Stomach (tissue), 8 donors: ENCODE measurements at regions not wholly inside any gene's neighbourhood (a gene's known extent, or its start where the extent isn't known, plus 50 kb on each side); places are given as distances from the start of the nearest gene placed in this dataset.

Experiments used
- DNase-seq, 2 donors: peaks; one replicate each; pipeline versions ENCODE4 v3.0.0 to v3.0.0-alpha.2; 2013 to 2019
- H3K27ac ChIP-seq, 5 donors: fragments of 200-600 bp in 4 of 5; sonication (generic) in 4 of 5; one replicate each; pipeline ENCODE4 v1.5.1; 2013 to 2019; ENCODE audit warnings: mild to moderate bottlenecking in 1 of 5, moderate library complexity in 1 of 5
- H3K27me3 ChIP-seq, 3 donors: fragments of 200-600 bp; sonication (generic); one replicate each; pipeline ENCODE4 v1.5.1; 2017 to 2019; ENCODE audit warnings: mixed run types in 1 of 3
- H3K36me3 ChIP-seq, 4 donors: fragments of 200-600 bp; sonication (generic); 1 replicate in 3 of 4; 2 replicates in 1 of 4; pipeline ENCODE4 v1.5.1; 2016 to 2019
- H3K4me1 ChIP-seq, 4 donors: fragments of 200-600 bp; sonication (generic); one replicate each; pipeline ENCODE4 v1.5.1; 2016 to 2019
- H3K4me3 ChIP-seq, 4 donors: fragments of 200-600 bp; sonication (generic) in 3 of 4; one replicate each; pipeline ENCODE4 v1.5.1; 2016 to 2019; ENCODE audit warnings: mild to moderate bottlenecking in 1 of 4
- H3K9me3 ChIP-seq, 4 donors: fragments of 200-600 bp; sonication (generic); one replicate each; pipeline ENCODE4 v1.5.1; 2016 to 2019
- CTCF ChIP-seq, 7 experiments: fragments of 450-650 bp in 4 of 7; fragments of 200-600 bp in 3 of 7; sonication (generic) in 3 of 7; IDR thresholded peaks; one replicate each; pipeline ENCODE4 v1.5.1; 2016 to 2019; ENCODE audit warnings: antibody characterized with exemption in 7 of 7, control low read depth in 2 of 7, mild to moderate bottlenecking in 1 of 7
- EP300 ChIP-seq: sonication (generic); formaldehyde crosslinking; IDR thresholded peaks from one replicate; pipeline ENCODE4 v1.6.1; 2017; ENCODE audit warnings: antibody characterized with exemption
- POLR2A ChIP-seq, 4 donors: fragments of 450-650 bp; IDR thresholded peaks; one replicate each; pipeline ENCODE4 v1.6.1; 2016; ENCODE audit warnings: antibody characterized with exemption in 4 of 4, control low read depth in 2 of 4, mild to moderate bottlenecking in 1 of 4, moderate library complexity in 1 of 4
- POLR2AphosphoS5 ChIP-seq, 3 donors: sonication (generic); formaldehyde crosslinking; IDR thresholded peaks; one replicate each; pipeline ENCODE4 v1.6.1; 2016; ENCODE audit warnings: antibody characterized with exemption in 3 of 3
- WGBS, 5 donors: extraction: QIAGEN DNeasy Blood & Tissue Kit in 3 of 5; methylation state at CpG; one replicate each; pipeline versions ENCODE4 v1.1.5 to v1.1.7; 2013 to 2018; 5-methylcytosine and 5-hydroxymethylcytosine counted together
- intact Hi-C: fragments of 100-400 bp; cut with DNase I; formaldehyde crosslinking; loops from one replicate; pipeline ENCODE4 v1.15.1; 2023; ENCODE audit warnings: low total_unique reads
- donor health status: healthy with polysubstance abuse.
- donor health status: Bipolar disorder and iron deficiency.
- donor health status: healthy.

GRCh38 chrX:7334253-7334935, 186.4 kb upstream of the PUDP start:
- DNase-seq, result no peak

GRCh38 chrX:7330971-7331746, 183.2 kb upstream of the PUDP start:
- DNase-seq, result peak in 1 of 2 donors; percentile 57
- no peaks in the 10 kb centered on the region for H3K9me3 ChIP-seq
- intact Hi-C loops, result no loop called here
- no peak overlapping the region for H3K4me3 ChIP-seq
- H3K4me1 ChIP-seq, result no peaks in the 10 kb centered on the region
- H3K27me3 ChIP-seq, result no peaks in the 10 kb centered on the region
- H3K27ac ChIP-seq, result peak overlapping the region in 1 of 5 donors; percentile 43
- TF ChIP-seq POLR2AphosphoS5 (IDR thresholded peaks at IDR 0.05) (peak in 1 of 3 donors; percentile 31), CTCF (IDR thresholded peaks at IDR 0.05) (no peak)
- H3K36me3 ChIP-seq, result peaks cover 0 to 29% (median 15%) of the 10 kb centered on the region in 4 donors
- WGBS, 5 donors, result 77 to 91% (median 82%) methylated on average over 11 of the region's 11 CpGs

More at GRCh38 chrX:7334253-7334935, 186.4 kb upstream of the PUDP start:
- no peak overlapping the region for H3K27ac ChIP-seq
- H3K9me3 ChIP-seq, result no peaks in the 10 kb centered on the region
- 77 to 95% (median 93%) methylated on average over 5 of the region's 5 CpGs for WGBS, 5 donors
- intact Hi-C loops, result no loop called here
- H3K27me3 ChIP-seq, result no peaks in the 10 kb centered on the region
- peaks cover 0 to 21% (median 13%) of the 10 kb centered on the region in 4 donors for H3K36me3 ChIP-seq
- no peak overlapping the region for H3K4me3 ChIP-seq
- TF ChIP-seq POLR2A (IDR thresholded peaks at IDR 0.05), result no peak
- TF ChIP-seq CTCF (IDR thresholded peaks at IDR 0.05), result no peak
- TF ChIP-seq POLR2AphosphoS5 (IDR thresholded peaks at IDR 0.05), result no peak
- no peak for TF ChIP-seq EP300
- H3K4me1 ChIP-seq, result no peaks in the 10 kb centered on the region

GRCh38 chrX:7330556-7330955, 182.6 kb upstream of the PUDP start:
- Histone ChIP-seq H3K27ac (no peak overlapping the region), H3K4me3 (no peak overlapping the region), H3K36me3 (peaks cover 0 to 33% (median 18%) of the 10 kb centered on the region in 4 donors), H3K9me3 (no peaks in the 10 kb centered on the region), H3K4me1 (no peaks in the 10 kb centered on the region), H3K27me3 (no peaks in the 10 kb centered on the region)
- intact Hi-C loops, result no loop called here
- DNase-seq, result no peak
- TF ChIP-seq POLR2A (IDR thresholded peaks at IDR 0.05), result no peak
- no peak for TF ChIP-seq CTCF (IDR thresholded peaks at IDR 0.05)
- TF ChIP-seq EP300, result no peak
- TF ChIP-seq POLR2AphosphoS5 (IDR thresholded peaks at IDR 0.05), result no peak

- no peaks in the 10 kb centered on the region for H3K9me3 ChIP-seq
- no peaks in the 10 kb centered on the region for H3K4me1 ChIP-seq
- H3K27ac ChIP-seq, result no peak overlapping the region
- 91 to 96% (median 93%) methylated on average over 2 of the region's 2 CpGs for WGBS, 5 donors
- H3K36me3 ChIP-seq, result no peaks in the 10 kb centered on the region
- no peak for TF ChIP-seq POLR2AphosphoS5 (IDR thresholded peaks at IDR 0.05)
- TF ChIP-seq CTCF (IDR thresholded peaks at IDR 0.05), result no peak
- no peak for TF ChIP-seq POLR2A (IDR thresholded peaks at IDR 0.05)
- TF ChIP-seq EP300, result no peak
- intact Hi-C loops, result no loop called here
- no peak overlapping the region for H3K4me3 ChIP-seq
- DNase-seq, result peak in 1 of 2 donors; percentile 11
- no peaks in the 10 kb centered on the region for H3K27me3 ChIP-seq
These were observed 170.7 kb upstream of the PUDP start for GRCh38 chrX:7318661-7319060.
